B cell (primary cell): ENCODE measurements at regions not wholly inside any gene's neighbourhood (a gene's known extent, or its start where the extent isn't known, plus 50 kb on each side); places are given as distances from the start of the nearest gene placed in this dataset.

ENCODE experiments used
- ATAC-seq: fragments of 200-7000 bp; cut with Tn5 transposase; one replicate; pipeline ENCODE4 v1.10.0; 2021; ENCODE audit warnings: low read depth, mild to moderate bottlenecking, moderate number of reproducible peaks, moderate library complexity
- CTCF ChIA-PET: fragments of 350-600 bp; sonication (Branson Sonifier 250); formaldehyde crosslinking; loops from one replicate; lab custom pipeline; 2021; ENCODE audit warnings: antibody characterized with exemption, inconsistent platforms; lab: Charles Lee
- POLR2A ChIA-PET: fragments of 350-600 bp; sonication (Branson Sonifier 250); formaldehyde crosslinking; loops from one replicate; lab custom pipeline; 2021; ENCODE audit warnings: antibody characterized with exemption; lab: Charles Lee
- DNase-seq: peaks from one replicate; pipeline ENCODE4 v3.0.0; 2013
- H2AFZ ChIP-seq: 2 replicates; pipeline ENCODE4 v1.6.1; 2012; ENCODE audit warnings: mild to moderate bottlenecking, low read depth, low read length; ENCODE audit not compliant: insufficient read depth, poor library complexity, severe bottlenecking
- H3K27ac ChIP-seq, 2 donors: 1 replicate in 1 of 2; 2 replicates in 1 of 2; pipeline ENCODE4 v1.5.1; 2012 to 2013; ENCODE audit warnings: low read length in 2 of 2, mild to moderate bottlenecking in 2 of 2, moderate library complexity in 1 of 2
- H3K27me3 ChIP-seq, 4 experiments: fragments of 200-600 bp in 1 of 4; sonication (generic) in 1 of 4; replicated peaks in 1 of 4; 1 replicate in 2 of 4; 2 replicates in 2 of 4; pipeline versions ENCODE4 v1.6.1 to v1.7.0; 2013 to 2016; ENCODE audit warnings: low read length in 3 of 4, mild to moderate bottlenecking in 2 of 4, mixed read lengths in 1 of 4, moderate library complexity in 1 of 4; ENCODE audit not compliant: insufficient read depth in 4 of 4, control insufficient read depth in 3 of 4; ENCODE audit errors: control extremely low read depth in 1 of 4
- H3K36me3 ChIP-seq, 2 experiments: replicated peaks in 1 of 2; 1 replicate in 1 of 2; 2 replicates in 1 of 2; pipeline versions ENCODE4 v1.6.1 to v1.7.1; 2013; ENCODE audit warnings: low read length in 1 of 2; ENCODE audit not compliant: insufficient read depth in 2 of 2, control insufficient read depth in 1 of 2; ENCODE audit errors: control extremely low read depth in 1 of 2, extremely low read depth in 1 of 2
- H3K4me1 ChIP-seq, 2 donors: fragments of 200-600 bp in 1 of 2; sonication (generic) in 1 of 2; 1 replicate in 1 of 2; 2 replicates in 1 of 2; pipeline versions ENCODE4 v1.5.1 to v1.6.1; 2013 to 2017; ENCODE audit warnings: low read length in 2 of 2; ENCODE audit not compliant: control insufficient read depth in 2 of 2, insufficient read depth in 2 of 2
- H3K4me2 ChIP-seq: replicated peaks from 2 replicates; pipeline ENCODE3; 2012; ENCODE audit warnings: mild to moderate bottlenecking, low read depth, low read length; ENCODE audit not compliant: poor library complexity, severe bottlenecking
- H3K4me3 ChIP-seq, 5 experiments: fragments of 200-600 bp in 1 of 5; sonication (generic) in 1 of 5; 1 replicate in 3 of 5; 2 replicates in 2 of 5; pipeline versions ENCODE4 v1.5.1 to v1.7.0; 2011 to 2016; ENCODE audit warnings: low read length in 4 of 5, mild to moderate bottlenecking in 4 of 5, low read depth in 2 of 5, control low read depth in 1 of 5, moderate library complexity in 1 of 5; ENCODE audit not compliant: insufficient read depth in 1 of 5; ENCODE audit errors: control extremely low read depth in 1 of 5, extremely low read depth in 1 of 5
- H3K79me2 ChIP-seq: fragments of 200-600 bp; sonication (generic); one replicate; pipeline ENCODE4 v1.6.0; 2016; ENCODE audit warnings: low read length; ENCODE audit not compliant: control insufficient read depth, insufficient read depth
- H3K9ac ChIP-seq: fragments of 200-600 bp; sonication (generic); 2 replicates; pipeline ENCODE4 v1.6.1; 2017; ENCODE audit warnings: mild to moderate bottlenecking, low read length, moderate library complexity
- H3K9me3 ChIP-seq, 3 donors: one replicate each; pipeline versions ENCODE4 v1.6.1 to v1.7.1; 2013; ENCODE audit warnings: low read length in 2 of 3; ENCODE audit not compliant: control insufficient read depth in 2 of 3, insufficient read depth in 1 of 3; ENCODE audit errors: control extremely low read depth in 1 of 3
- H4K20me1 ChIP-seq: 2 replicates; pipeline ENCODE4 v1.6.0; 2012; ENCODE audit warnings: mild to moderate bottlenecking, low read length; ENCODE audit not compliant: insufficient read depth, control insufficient read depth, poor library complexity, severe bottlenecking
- H3K27ac Mint-ChIP-seq: one replicate; pipeline ENCODE4 v1.8.0; 2021; ENCODE audit warnings: mixed read lengths
- H3K27me3 Mint-ChIP-seq: one replicate; pipeline ENCODE4 v1.8.0; 2021; ENCODE audit warnings: mixed read lengths
- H3K4me1 Mint-ChIP-seq: one replicate; pipeline ENCODE4 v1.8.0; 2021; ENCODE audit warnings: mixed read lengths
- H3K4me3 Mint-ChIP-seq: one replicate; pipeline ENCODE4 v1.8.0; 2021; ENCODE audit warnings: mixed read lengths
- H3K9me3 Mint-ChIP-seq: one replicate; pipeline ENCODE4 v1.8.0; 2022; ENCODE audit warnings: mixed read lengths; ENCODE audit not compliant: insufficient read depth
- EZH2 ChIP-seq: IDR thresholded peaks from 2 replicates; pipeline ENCODE4 v1.6.1; 2012; ENCODE audit warnings: borderline replicate concordance, low read depth, mild to moderate bottlenecking, moderate library complexity, low read length; ENCODE audit not compliant: insufficient read depth, poor library complexity, severe bottlenecking
- WGBS: methylation state at CpG from one replicate; pipeline ENCODE4 v1.1.5; 2013; ENCODE audit warnings: missing lambda C conversion rate; ENCODE audit not compliant: insufficient coverage; 5-methylcytosine and 5-hydroxymethylcytosine counted together
- intact Hi-C: fragments of 100-400 bp; cut with micrococcal nuclease; formaldehyde crosslinking; loops from one replicate; pipeline ENCODE4 v1.10.0; 2022
- TF ChIP-seq, protein P1 (sequence below): fragments of 200-600 bp; IDR thresholded peaks from one replicate; pipeline ENCODE4 v1.8.0; 2022; ENCODE audit warnings: antibody characterized with exemption, mild to moderate bottlenecking

DNA sequence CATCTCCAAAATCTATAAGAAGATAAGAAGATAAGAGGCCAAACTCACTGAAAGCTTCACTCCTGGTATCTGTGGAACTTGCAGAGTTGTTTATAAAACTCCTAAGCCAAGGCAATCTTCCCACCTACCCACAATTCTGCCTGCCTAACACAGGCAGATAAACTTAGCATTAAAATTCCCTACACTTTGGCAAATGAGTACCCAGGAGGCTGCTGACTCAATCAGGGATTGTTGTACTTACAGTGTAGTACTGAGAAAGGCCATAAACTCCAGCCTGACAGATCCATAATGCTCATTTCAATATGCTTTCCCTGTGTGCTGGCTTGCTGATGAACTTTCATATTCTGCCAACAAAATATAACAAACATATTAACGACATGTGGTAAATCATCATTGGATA lies 725.2 kb downstream of the BRINP1 start:
- no peaks in the 10 kb centered on the region for H3K27me3 ChIP-seq
- no peak overlapping the region for H3K9ac ChIP-seq
- no peak for TF ChIP-seq EZH2
- TF ChIP-seq, protein P1, sequence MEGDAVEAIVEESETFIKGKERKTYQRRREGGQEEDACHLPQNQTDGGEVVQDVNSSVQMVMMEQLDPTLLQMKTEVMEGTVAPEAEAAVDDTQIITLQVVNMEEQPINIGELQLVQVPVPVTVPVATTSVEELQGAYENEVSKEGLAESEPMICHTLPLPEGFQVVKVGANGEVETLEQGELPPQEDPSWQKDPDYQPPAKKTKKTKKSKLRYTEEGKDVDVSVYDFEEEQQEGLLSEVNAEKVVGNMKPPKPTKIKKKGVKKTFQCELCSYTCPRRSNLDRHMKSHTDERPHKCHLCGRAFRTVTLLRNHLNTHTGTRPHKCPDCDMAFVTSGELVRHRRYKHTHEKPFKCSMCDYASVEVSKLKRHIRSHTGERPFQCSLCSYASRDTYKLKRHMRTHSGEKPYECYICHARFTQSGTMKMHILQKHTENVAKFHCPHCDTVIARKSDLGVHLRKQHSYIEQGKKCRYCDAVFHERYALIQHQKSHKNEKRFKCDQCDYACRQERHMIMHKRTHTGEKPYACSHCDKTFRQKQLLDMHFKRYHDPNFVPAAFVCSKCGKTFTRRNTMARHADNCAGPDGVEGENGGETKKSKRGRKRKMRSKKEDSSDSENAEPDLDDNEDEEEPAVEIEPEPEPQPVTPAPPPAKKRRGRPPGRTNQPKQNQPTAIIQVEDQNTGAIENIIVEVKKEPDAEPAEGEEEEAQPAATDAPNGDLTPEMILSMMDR = no peak
- no peaks in the 10 kb centered on the region for H3K27me3 Mint-ChIP-seq
- no peaks in the 10 kb centered on the region for H3K79me2 ChIP-seq
- H4K20me1 ChIP-seq = no peaks in the 10 kb centered on the region
- DNase-seq (no peak), ATAC-seq (no peak)
- no peaks in the 10 kb centered on the region for H3K4me1 ChIP-seq
- no peak overlapping the region for H3K4me3 Mint-ChIP-seq
- H3K27ac ChIP-seq = no peak overlapping the region
- intact Hi-C loops = no loop called here
- H3K4me1 Mint-ChIP-seq = no peaks in the 10 kb centered on the region
- H3K4me2 ChIP-seq = no peak overlapping the region
- CTCF ChIA-PET = no interaction called here
- H3K4me3 ChIP-seq = no peak overlapping the region
- peaks cover 2 to 10% (median 4%) of the 10 kb centered on the region in 3 donors for H3K9me3 ChIP-seq
- H3K36me3 ChIP-seq = no peaks in the 10 kb centered on the region
- no peak overlapping the region for H3K27ac Mint-ChIP-seq
- H3K9me3 Mint-ChIP-seq = peaks cover 7% of the 10 kb centered on the region
- POLR2A ChIA-PET = no interaction called here
- WGBS = 100% methylated on average over 1 of the region's 1 CpG
- no peak overlapping the region for H2AFZ ChIP-seq

DNA sequence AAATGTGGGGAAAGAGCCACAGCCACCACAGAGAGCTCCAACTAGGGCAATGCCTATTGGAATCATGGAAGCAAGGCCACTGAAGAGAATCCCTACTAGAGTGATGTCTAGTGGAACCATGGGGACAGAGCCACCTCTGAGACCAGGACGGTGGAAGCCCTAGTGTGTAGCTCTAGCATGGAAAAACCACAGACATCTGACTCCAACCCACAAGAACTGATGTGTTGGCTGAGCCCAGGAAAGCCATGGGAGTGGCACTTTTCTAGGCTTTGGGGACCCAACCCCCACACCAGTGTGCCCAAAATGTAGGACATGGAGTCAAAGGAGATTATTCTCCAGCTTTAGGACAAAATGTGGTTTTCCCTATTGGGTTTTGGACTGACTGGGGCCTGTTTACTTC lies 721.9 kb downstream of the BRINP1 start:
- intact Hi-C loops = no loop called here
- peaks cover 6% of the 10 kb centered on the region for H3K9me3 Mint-ChIP-seq
- POLR2A ChIA-PET = no interaction called here
- no peak overlapping the region for H3K4me3 ChIP-seq
- ATAC-seq (no peak), DNase-seq (no peak)
- TF ChIP-seq, protein P1 = no peak
- no peak for TF ChIP-seq EZH2
- no peaks in the 10 kb centered on the region for H3K36me3 ChIP-seq
- no peak overlapping the region for H3K4me2 ChIP-seq
- no peak overlapping the region for H2AFZ ChIP-seq
- CTCF ChIA-PET = no interaction called here
- no peaks in the 10 kb centered on the region for H3K27me3 Mint-ChIP-seq
- no peaks in the 10 kb centered on the region for H3K4me1 ChIP-seq
- no peaks in the 10 kb centered on the region for H3K27me3 ChIP-seq
- H3K9ac ChIP-seq = no peak overlapping the region
- no peak overlapping the region for H3K27ac ChIP-seq
- H3K27ac Mint-ChIP-seq = no peak overlapping the region
- H3K4me3 Mint-ChIP-seq = no peak overlapping the region
- H3K79me2 ChIP-seq = no peaks in the 10 kb centered on the region
- H4K20me1 ChIP-seq = no peaks in the 10 kb centered on the region
- WGBS = no CpG with 5 or more reads among the region's 1 CpG
- peaks cover 0 to 6% (median 4%) of the 10 kb centered on the region in 3 donors for H3K9me3 ChIP-seq
- H3K4me1 Mint-ChIP-seq = no peaks in the 10 kb centered on the region
